ENCODE measurements at regions not wholly inside any gene's neighbourhood (a gene's known extent, or its start where the extent isn't known, plus 50 kb on each side); places are given as distances from the start of the nearest gene placed in this dataset.
A peak's percentile ranks its signal among the peaks of the same experiment; 100 is the strongest.

- Histone ChIP-seq H3K27ac (no peak overlapping the region), H3K4me1 (replicated peaks in 1 of 2) (no peaks in the 10 kb centered on the region), H3K4me3 (no peak overlapping the region)
- in situ Hi-C loops (cut with MboI; ENCODE audit: low pct_unique_long_range_greater_than_20kb in 2 of 9, low sequenced_read_pairs in 9 of 9, unreplicated experiment in 9 of 9), result no loop called here
- 2 to 97% (median 75%) methylated on average over 3 to 4 of the region's 4 CpGs; no CpG with 5 or more reads in 1 of the 10 experiments for WGBS, 10 experiments
- no peak for ATAC-seq (replicated peaks in 6 of 8)
Observed at GRCh38 chr10:65518379-65518778, 1407.5 kb upstream of the LRRTM3 start.

GRCh38 chr10:65528986-65529385 lies 1396.8 kb upstream of the LRRTM3 start:
- H3K27ac ChIP-seq, result no peak overlapping the region
- no peak for ATAC-seq (replicated peaks in 6 of 8)
- in situ Hi-C loops (cut with MboI; ENCODE audit: low pct_unique_long_range_greater_than_20kb in 2 of 9, low sequenced_read_pairs in 9 of 9, unreplicated experiment in 9 of 9), result no loop called here
- 0 to 78% (median 17%) methylated on average over 1 of the region's 1 CpG; no CpG with 5 or more reads in 3 of the 10 experiments for WGBS, 10 experiments
- H3K4me3 ChIP-seq, result no peak overlapping the region
- no peaks in the 10 kb centered on the region for H3K4me1 ChIP-seq (replicated peaks in 1 of 2)

DNA sequence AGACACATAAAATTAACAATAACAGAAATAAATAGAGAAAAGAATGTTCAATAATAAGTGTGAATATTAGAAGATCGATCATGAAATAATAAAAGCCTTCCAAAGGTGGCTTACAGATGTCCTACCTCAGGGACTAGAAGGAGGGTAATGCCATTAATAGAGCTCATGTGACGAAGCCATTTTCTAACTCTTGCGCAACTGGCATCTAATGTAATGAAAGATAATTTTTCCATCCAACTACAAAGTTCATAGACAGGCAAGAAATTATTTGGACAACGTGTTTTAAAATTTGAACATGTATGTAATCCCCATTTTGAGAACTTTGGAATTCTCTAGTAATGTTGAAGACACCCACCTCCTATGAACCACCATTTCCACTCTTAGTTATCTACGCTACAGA lies 1394.3 kb upstream of the LRRTM3 start:
- H3K27ac ChIP-seq, result no peak overlapping the region
- 22 to 100% (median 80%) methylated on average over 1 to 5 of the region's 5 CpGs for WGBS, 10 experiments
- ATAC-seq (replicated peaks in 6 of 8), result no peak
- H3K4me3 ChIP-seq, result no peak overlapping the region
- in situ Hi-C loops (cut with MboI; ENCODE audit: low pct_unique_long_range_greater_than_20kb in 2 of 9, low sequenced_read_pairs in 9 of 9, unreplicated experiment in 9 of 9), result no loop called here
- no peaks in the 10 kb centered on the region for H3K4me1 ChIP-seq (replicated peaks in 1 of 2)

DNA sequence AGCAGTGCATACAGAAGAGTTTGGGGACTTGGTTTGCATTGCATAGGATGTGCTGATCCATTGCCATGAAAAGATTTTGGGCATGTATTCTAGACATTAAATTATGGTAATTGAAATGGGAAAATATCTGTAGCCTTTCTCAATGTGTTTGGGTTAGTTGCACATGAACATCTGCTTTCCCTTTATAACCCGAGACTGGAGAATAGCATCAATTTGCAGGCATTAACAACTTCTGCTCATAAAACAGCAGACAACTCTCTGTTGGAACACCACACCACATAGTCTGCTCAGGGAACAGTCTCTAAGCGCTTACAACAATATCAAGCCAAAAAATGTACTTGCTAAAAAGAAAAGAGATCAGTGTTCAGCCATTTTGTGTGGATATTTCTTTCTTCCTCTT lies 1391.1 kb upstream of the LRRTM3 start:
- in situ Hi-C loops (cut with MboI; ENCODE audit: low pct_unique_long_range_greater_than_20kb in 2 of 9, low sequenced_read_pairs in 9 of 9, unreplicated experiment in 9 of 9), result no loop called here
- H3K27ac ChIP-seq, result no peak overlapping the region
- no peak overlapping the region for H3K4me3 ChIP-seq
- H3K4me1 ChIP-seq (replicated peaks in 1 of 2), result no peaks in the 10 kb centered on the region
- no peak for ATAC-seq (replicated peaks in 6 of 8)
- WGBS, 10 experiments, result 0 to 100% (median 5%) methylated on average over 1 to 2 of the region's 2 CpGs; no CpG with 5 or more reads in 3 of the 10 experiments

DNA sequence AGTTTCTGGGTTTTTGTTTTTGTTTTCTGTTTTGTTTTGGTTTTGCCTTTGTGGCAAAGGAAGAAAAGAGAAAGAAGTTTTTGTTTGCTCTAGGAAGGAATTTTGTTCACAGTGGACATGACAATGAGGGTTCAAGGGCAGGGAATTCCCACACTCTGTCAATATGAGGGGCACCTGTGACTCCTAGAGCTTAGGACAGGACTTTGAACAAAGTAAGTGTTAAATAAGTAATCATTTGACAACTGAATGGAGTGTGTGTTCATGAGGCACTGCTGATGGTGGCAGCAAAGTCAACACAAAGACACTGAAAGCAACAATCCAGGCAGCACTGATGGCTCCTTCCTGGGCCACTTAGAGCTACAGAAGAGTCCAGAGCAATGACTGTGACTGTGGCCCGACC lies 1381.1 kb upstream of the LRRTM3 start:
- Histone ChIP-seq H3K27ac (no peak overlapping the region), H3K4me3 (no peak overlapping the region), H3K4me1 (replicated peaks in 1 of 2) (no peaks in the 10 kb centered on the region)
- no peak for ATAC-seq (replicated peaks in 6 of 8)
- WGBS, 10 experiments, result 0 to 80% (median 72%) methylated on average over 1 of the region's 1 CpG; no CpG with 5 or more reads in 6 of the 10 experiments
- in situ Hi-C loops (cut with MboI; ENCODE audit: low pct_unique_long_range_greater_than_20kb in 2 of 9, low sequenced_read_pairs in 9 of 9, unreplicated experiment in 9 of 9), result no loop called here

GRCh38 chr10:65548001-65548400 lies 1377.8 kb upstream of the LRRTM3 start:
- in situ Hi-C loops (cut with MboI; ENCODE audit: low pct_unique_long_range_greater_than_20kb in 2 of 9, low sequenced_read_pairs in 9 of 9, unreplicated experiment in 9 of 9), result no loop called here
- ATAC-seq (replicated peaks in 6 of 8), result no peak

DNA sequence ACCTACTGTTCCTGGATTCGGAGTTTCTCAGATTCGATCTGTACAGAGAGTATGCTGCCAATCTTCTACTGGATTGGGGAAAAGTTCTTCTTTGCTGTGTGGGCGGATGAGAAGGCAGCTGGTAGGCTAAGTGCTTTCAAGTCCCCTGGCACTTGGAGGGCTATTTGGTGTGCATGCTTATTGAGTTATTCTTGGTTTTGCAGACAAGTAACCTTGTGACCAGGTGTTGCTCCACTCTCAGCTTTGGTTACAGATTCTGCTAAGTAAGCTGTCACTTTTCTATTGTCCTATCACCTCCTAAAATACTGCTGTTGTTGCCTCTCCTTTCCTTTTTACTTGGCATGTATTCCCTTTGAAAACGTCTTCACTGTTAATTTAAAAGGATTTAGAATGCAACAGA lies 1375.1 kb upstream of the LRRTM3 start:
- H3K27ac ChIP-seq, result no peak overlapping the region
- 14 to 94% (median 49%) methylated on average over 1 to 4 of the region's 4 CpGs; no CpG with 5 or more reads in 2 of the 10 experiments for WGBS, 10 experiments
- no peak for ATAC-seq (replicated peaks in 6 of 8)

More at GRCh38 chr10:65548001-65548400, 1377.8 kb upstream of the LRRTM3 start:
- 0 to 100% (median 47%) methylated on average over 1 to 3 of the region's 3 CpGs; no CpG with 5 or more reads in 2 of the 10 experiments for WGBS, 10 experiments
- Histone ChIP-seq H3K4me3 (no peak overlapping the region), H3K27ac (no peak overlapping the region), H3K4me1 (replicated peaks in 1 of 2) (no peaks in the 10 kb centered on the region)

GRCh38 chr10:65555192-65555591 lies 1370.6 kb upstream of the LRRTM3 start:
- in situ Hi-C loops (cut with MboI; ENCODE audit: low pct_unique_long_range_greater_than_20kb in 2 of 9, low sequenced_read_pairs in 9 of 9, unreplicated experiment in 9 of 9), result no loop called here
- ATAC-seq (replicated peaks in 6 of 8), result no peak
- WGBS, 10 experiments, result 34 to 100% (median 77%) methylated on average over 1 to 5 of the region's 5 CpGs; no CpG with 5 or more reads in 2 of the 10 experiments
- Histone ChIP-seq H3K4me1 (replicated peaks in 1 of 2) (no peaks in the 10 kb centered on the region), H3K4me3 (no peak overlapping the region), H3K27ac (no peak overlapping the region)

More for the DNA sequence above, 1375.1 kb upstream of the LRRTM3 start:
- in situ Hi-C loops (cut with MboI; ENCODE audit: low pct_unique_long_range_greater_than_20kb in 2 of 9, low sequenced_read_pairs in 9 of 9, unreplicated experiment in 9 of 9), result no loop called here
- Histone ChIP-seq H3K4me3 (no peak overlapping the region), H3K4me1 (replicated peaks in 1 of 2) (no peaks in the 10 kb centered on the region)

DNA sequence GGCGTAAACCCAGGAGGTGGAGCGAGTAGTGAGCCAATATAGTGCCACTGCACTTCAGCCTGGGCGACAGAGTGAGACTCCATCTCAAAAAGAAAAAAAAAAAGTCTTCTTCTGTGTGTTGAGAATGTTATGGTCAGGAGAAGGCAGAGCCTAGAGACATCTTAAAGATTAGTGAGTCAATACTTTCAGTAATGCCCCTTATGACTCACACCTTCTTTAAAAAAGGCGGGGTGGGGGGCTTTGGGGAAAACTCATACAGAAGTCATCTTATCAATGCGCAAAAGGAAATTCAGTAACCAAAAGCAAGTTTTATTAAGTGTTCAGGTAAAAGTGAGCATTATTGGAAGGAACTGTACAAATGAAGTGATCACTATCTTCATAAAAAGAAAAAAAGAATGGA lies 1369.8 kb upstream of the LRRTM3 start:
- Histone ChIP-seq H3K27ac (no peak overlapping the region), H3K4me3 (no peak overlapping the region), H3K4me1 (replicated peaks in 1 of 2) (no peaks in the 10 kb centered on the region)
- no peak for ATAC-seq (replicated peaks in 6 of 8)
- 32 to 98% (median 86%) methylated on average over 1 to 5 of the region's 5 CpGs; no CpG with 5 or more reads in 1 of the 10 experiments for WGBS, 10 experiments
- in situ Hi-C loops (cut with MboI; ENCODE audit: low pct_unique_long_range_greater_than_20kb in 2 of 9, low sequenced_read_pairs in 9 of 9, unreplicated experiment in 9 of 9), result no loop called here

- 17 to 100% (median 90%) methylated on average over 1 to 2 of the region's 2 CpGs; no CpG with 5 or more reads in 1 of the 10 experiments for WGBS, 10 experiments
- Histone ChIP-seq H3K4me3 (no peak overlapping the region), H3K27ac (no peak overlapping the region), H3K4me1 (replicated peaks in 1 of 2) (no peaks in the 10 kb centered on the region)
- in situ Hi-C loops (cut with MboI; ENCODE audit: low pct_unique_long_range_greater_than_20kb in 2 of 9, low sequenced_read_pairs in 9 of 9, unreplicated experiment in 9 of 9), result no loop called here
- ATAC-seq (replicated peaks in 6 of 8), result no peak
Observed at GRCh38 chr10:65559369-65559768, 1366.5 kb upstream of the LRRTM3 start.

- ATAC-seq (replicated peaks in 6 of 8), result no peak
- in situ Hi-C loops (cut with MboI; ENCODE audit: low pct_unique_long_range_greater_than_20kb in 2 of 9, low sequenced_read_pairs in 9 of 9, unreplicated experiment in 9 of 9), result no loop called here
- 0 to 100% (median 11%) methylated on average over 1 of the region's 1 CpG; no CpG with 5 or more reads in 3 of the 10 experiments for WGBS, 10 experiments
- no peak overlapping the region for H3K4me3 ChIP-seq
- H3K27ac ChIP-seq, result no peak overlapping the region
- H3K4me1 ChIP-seq (replicated peaks in 1 of 2), result peaks cover 0 to 3% of the 10 kb centered on the region in 2 donors
Observed at GRCh38 chr10:65565246-65565645, 1360.6 kb upstream of the LRRTM3 start.

- in situ Hi-C loops (cut with MboI; ENCODE audit: low pct_unique_long_range_greater_than_20kb in 2 of 9, low sequenced_read_pairs in 9 of 9, unreplicated experiment in 9 of 9), result no loop called here
- Histone ChIP-seq H3K4me1 (replicated peaks in 1 of 2) (peaks cover 0 to 3% of the 10 kb centered on the region in 2 donors), H3K27ac (no peak overlapping the region), H3K4me3 (no peak overlapping the region)
- peak in 4 of 8 experiments; percentile 32 to 47 (median 38) for ATAC-seq (replicated peaks in 6 of 8)
- WGBS, 10 experiments, result 0 to 100% (median 75%) methylated on average over 1 to 2 of the region's 2 CpGs; no CpG with 5 or more reads in 1 of the 10 experiments
Observed at GRCh38 chr10:65566906-65567305, 1358.9 kb upstream of the LRRTM3 start.

DNA sequence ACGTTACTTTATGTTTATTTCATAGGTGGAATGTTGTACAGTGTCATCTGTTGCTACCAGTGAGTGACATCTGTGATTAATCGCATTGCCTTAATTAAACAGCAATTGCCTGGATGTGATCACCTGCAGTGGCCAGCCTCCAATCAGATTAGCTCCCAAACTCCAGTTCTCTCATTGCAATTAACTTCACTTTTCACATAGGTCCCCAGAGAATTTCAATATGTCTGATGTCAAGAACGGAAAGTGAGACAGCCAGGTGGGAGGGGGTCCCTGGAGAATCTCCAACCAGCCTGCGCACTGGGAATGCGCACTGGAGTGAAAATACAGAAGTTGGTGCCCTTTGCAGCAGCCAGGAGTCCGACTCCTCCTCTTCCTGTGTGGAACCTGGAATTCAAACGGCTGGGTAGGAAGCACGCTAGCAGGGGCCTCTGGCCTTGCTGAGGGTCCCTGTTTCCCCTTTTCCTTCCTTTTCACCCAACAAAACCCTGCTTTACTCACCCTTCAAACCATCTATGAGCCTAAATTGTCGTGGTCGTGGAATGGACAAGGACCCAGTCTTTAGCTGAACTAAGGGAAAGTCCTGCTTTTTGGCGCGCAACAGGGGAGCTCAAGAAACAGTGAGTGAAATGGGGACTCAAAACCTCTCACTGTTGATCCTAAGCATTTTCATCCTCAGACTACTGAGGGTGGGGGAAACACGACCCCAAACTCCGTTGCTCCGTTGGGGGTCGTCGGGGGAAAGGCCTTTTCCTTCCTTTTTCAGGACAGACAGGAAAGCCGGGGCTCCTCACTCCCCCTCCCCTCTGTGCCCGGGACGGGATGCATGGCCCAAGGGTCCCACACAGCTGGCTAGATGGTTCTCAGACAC lies 1355.5 kb upstream of the LRRTM3 start:
- ATAC-seq (replicated peaks in 6 of 8), result peak in 2 of 8 experiments; percentile 56 to 95
- in situ Hi-C loops (cut with MboI; ENCODE audit: low pct_unique_long_range_greater_than_20kb in 2 of 9, low sequenced_read_pairs in 9 of 9, unreplicated experiment in 9 of 9), result no loop called here
- Histone ChIP-seq H3K27ac (no peak overlapping the region), H3K4me1 (replicated peaks in 1 of 2) (peaks cover 0 to 8% of the 10 kb centered on the region in 2 donors), H3K4me3 (peak overlapping the region in 2 of 5 donors; percentile 11 to 22)
- WGBS, 10 experiments, result 7 to 100% (median 73%) methylated on average over 2 to 10 of the region's 20 CpGs; no CpG with 5 or more reads in 1 of the 10 experiments

Measured in motor neuron (in vitro differentiated cells).